ENCODE measurements at regions not wholly inside any gene's neighbourhood (a gene's known extent, or its start where the extent isn't known, plus 50 kb on each side); places are given as distances from the start of the nearest gene placed in this dataset.

GRCh38 chr6:168162366-168162765 is 83.4 kb upstream of the FRMD1 start:
- Histone ChIP-seq H3K4me1 (ENCODE audit: control insufficient read depth in 1 of 2, low read depth in 2 of 2) (peaks cover 0 to 6% of the 10 kb centered on the region in 2 donors), H3K9me3 (no peaks in the 10 kb centered on the region), H3K4me3 (no peak overlapping the region), H3K27me3 (replicated peaks; ENCODE audit: insufficient read depth) (no peaks in the 10 kb centered on the region), H3K27ac (no peak overlapping the region), H3K36me3 (no peaks in the 10 kb centered on the region)
- ATAC-seq (ENCODE audit: insufficient number of reproducible peaks, low FRiP score, low read depth) (no peak), DNase-seq (ENCODE audit: low spot score) (no peak)
- TF ChIP-seq CTCF (IDR thresholded peaks at IDR 0.05): no peak

GRCh38 chr6:168161371-168161750 is 82.3 kb upstream of the FRMD1 start:
- H3K36me3 ChIP-seq: no peaks in the 10 kb centered on the region
- no peak overlapping the region for H3K27ac ChIP-seq
- DNase-seq (ENCODE audit: low spot score) (no peak), ATAC-seq (ENCODE audit: insufficient number of reproducible peaks, low FRiP score, low read depth) (no peak)
- no peak for TF ChIP-seq CTCF (IDR thresholded peaks at IDR 0.05)
- peaks cover 0 to 8% of the 10 kb centered on the region in 2 donors for H3K4me1 ChIP-seq (ENCODE audit: control insufficient read depth in 1 of 2, low read depth in 2 of 2)
- no peaks in the 10 kb centered on the region for H3K27me3 ChIP-seq (replicated peaks; ENCODE audit: insufficient read depth)
- no peak overlapping the region for H3K4me3 ChIP-seq
- no peaks in the 10 kb centered on the region for H3K9me3 ChIP-seq

- TF ChIP-seq CTCF (IDR thresholded peaks at IDR 0.05): no peak
- Histone ChIP-seq H3K27me3 (replicated peaks; ENCODE audit: insufficient read depth) (no peaks in the 10 kb centered on the region), H3K9me3 (no peaks in the 10 kb centered on the region), H3K4me3 (no peak overlapping the region), H3K36me3 (no peaks in the 10 kb centered on the region), H3K27ac (no peak overlapping the region), H3K4me1 (ENCODE audit: control insufficient read depth in 1 of 2, low read depth in 2 of 2) (peaks cover 0 to 8% of the 10 kb centered on the region in 2 donors)
- ATAC-seq (ENCODE audit: insufficient number of reproducible peaks, low FRiP score, low read depth) (no peak), DNase-seq (ENCODE audit: low spot score) (no peak)
Observed at GRCh38 chr6:168160506-168161370, 81.7 kb upstream of the FRMD1 start.

GRCh38 chr6:168159506-168159905 is 80.5 kb upstream of the FRMD1 start:
- Histone ChIP-seq H3K4me3 (no peak overlapping the region), H3K27ac (no peak overlapping the region), H3K4me1 (ENCODE audit: control insufficient read depth in 1 of 2, low read depth in 2 of 2) (peaks cover 0 to 8% of the 10 kb centered on the region in 2 donors), H3K9me3 (no peaks in the 10 kb centered on the region), H3K36me3 (no peaks in the 10 kb centered on the region), H3K27me3 (replicated peaks; ENCODE audit: insufficient read depth) (no peaks in the 10 kb centered on the region)
- ATAC-seq (ENCODE audit: insufficient number of reproducible peaks, low FRiP score, low read depth) (no peak), DNase-seq (ENCODE audit: low spot score) (no peak)
- no peak for TF ChIP-seq CTCF (IDR thresholded peaks at IDR 0.05)

- Histone ChIP-seq H3K4me1 (ENCODE audit: control insufficient read depth in 1 of 2, low read depth in 2 of 2) (peaks cover 0 to 8% of the 10 kb centered on the region in 2 donors), H3K27ac (no peak overlapping the region), H3K4me3 (no peak overlapping the region), H3K36me3 (no peaks in the 10 kb centered on the region), H3K9me3 (no peaks in the 10 kb centered on the region), H3K27me3 (replicated peaks; ENCODE audit: insufficient read depth) (no peaks in the 10 kb centered on the region)
- no peak for DNase-seq (ENCODE audit: low spot score)
- no peak for ATAC-seq (ENCODE audit: insufficient number of reproducible peaks, low FRiP score, low read depth)
- no peak for TF ChIP-seq CTCF (IDR thresholded peaks at IDR 0.05)
Observed at GRCh38 chr6:168158980-168159349, 80.0 kb upstream of the FRMD1 start.
